ENCODE measurements at regions not wholly inside any gene's neighbourhood (a gene's known extent, or its start where the extent isn't known, plus 50 kb on each side); places are given as distances from the start of the nearest gene placed in this dataset.

DNA sequence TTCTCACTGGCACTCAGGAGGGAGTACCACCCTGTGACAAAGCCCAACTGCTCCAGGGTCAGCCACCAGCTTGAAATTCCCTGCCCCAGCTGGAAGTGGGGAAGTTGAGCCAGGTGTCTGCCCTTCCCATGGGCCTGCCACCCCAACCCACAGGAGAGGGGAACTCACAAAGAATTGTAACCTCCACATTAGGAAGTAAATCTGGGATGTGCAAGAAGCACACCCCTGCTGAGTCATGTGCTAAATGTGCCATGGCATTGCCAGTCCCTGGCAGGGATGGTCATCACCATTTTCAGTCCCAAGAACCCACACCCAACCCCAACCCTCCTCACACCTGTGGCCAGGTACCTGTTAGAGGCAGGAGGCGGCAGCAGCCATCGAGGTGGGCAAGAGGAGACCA is 165.2 kb upstream of the THBS1 start (continued):
- TF ChIP-seq, protein P1, sequence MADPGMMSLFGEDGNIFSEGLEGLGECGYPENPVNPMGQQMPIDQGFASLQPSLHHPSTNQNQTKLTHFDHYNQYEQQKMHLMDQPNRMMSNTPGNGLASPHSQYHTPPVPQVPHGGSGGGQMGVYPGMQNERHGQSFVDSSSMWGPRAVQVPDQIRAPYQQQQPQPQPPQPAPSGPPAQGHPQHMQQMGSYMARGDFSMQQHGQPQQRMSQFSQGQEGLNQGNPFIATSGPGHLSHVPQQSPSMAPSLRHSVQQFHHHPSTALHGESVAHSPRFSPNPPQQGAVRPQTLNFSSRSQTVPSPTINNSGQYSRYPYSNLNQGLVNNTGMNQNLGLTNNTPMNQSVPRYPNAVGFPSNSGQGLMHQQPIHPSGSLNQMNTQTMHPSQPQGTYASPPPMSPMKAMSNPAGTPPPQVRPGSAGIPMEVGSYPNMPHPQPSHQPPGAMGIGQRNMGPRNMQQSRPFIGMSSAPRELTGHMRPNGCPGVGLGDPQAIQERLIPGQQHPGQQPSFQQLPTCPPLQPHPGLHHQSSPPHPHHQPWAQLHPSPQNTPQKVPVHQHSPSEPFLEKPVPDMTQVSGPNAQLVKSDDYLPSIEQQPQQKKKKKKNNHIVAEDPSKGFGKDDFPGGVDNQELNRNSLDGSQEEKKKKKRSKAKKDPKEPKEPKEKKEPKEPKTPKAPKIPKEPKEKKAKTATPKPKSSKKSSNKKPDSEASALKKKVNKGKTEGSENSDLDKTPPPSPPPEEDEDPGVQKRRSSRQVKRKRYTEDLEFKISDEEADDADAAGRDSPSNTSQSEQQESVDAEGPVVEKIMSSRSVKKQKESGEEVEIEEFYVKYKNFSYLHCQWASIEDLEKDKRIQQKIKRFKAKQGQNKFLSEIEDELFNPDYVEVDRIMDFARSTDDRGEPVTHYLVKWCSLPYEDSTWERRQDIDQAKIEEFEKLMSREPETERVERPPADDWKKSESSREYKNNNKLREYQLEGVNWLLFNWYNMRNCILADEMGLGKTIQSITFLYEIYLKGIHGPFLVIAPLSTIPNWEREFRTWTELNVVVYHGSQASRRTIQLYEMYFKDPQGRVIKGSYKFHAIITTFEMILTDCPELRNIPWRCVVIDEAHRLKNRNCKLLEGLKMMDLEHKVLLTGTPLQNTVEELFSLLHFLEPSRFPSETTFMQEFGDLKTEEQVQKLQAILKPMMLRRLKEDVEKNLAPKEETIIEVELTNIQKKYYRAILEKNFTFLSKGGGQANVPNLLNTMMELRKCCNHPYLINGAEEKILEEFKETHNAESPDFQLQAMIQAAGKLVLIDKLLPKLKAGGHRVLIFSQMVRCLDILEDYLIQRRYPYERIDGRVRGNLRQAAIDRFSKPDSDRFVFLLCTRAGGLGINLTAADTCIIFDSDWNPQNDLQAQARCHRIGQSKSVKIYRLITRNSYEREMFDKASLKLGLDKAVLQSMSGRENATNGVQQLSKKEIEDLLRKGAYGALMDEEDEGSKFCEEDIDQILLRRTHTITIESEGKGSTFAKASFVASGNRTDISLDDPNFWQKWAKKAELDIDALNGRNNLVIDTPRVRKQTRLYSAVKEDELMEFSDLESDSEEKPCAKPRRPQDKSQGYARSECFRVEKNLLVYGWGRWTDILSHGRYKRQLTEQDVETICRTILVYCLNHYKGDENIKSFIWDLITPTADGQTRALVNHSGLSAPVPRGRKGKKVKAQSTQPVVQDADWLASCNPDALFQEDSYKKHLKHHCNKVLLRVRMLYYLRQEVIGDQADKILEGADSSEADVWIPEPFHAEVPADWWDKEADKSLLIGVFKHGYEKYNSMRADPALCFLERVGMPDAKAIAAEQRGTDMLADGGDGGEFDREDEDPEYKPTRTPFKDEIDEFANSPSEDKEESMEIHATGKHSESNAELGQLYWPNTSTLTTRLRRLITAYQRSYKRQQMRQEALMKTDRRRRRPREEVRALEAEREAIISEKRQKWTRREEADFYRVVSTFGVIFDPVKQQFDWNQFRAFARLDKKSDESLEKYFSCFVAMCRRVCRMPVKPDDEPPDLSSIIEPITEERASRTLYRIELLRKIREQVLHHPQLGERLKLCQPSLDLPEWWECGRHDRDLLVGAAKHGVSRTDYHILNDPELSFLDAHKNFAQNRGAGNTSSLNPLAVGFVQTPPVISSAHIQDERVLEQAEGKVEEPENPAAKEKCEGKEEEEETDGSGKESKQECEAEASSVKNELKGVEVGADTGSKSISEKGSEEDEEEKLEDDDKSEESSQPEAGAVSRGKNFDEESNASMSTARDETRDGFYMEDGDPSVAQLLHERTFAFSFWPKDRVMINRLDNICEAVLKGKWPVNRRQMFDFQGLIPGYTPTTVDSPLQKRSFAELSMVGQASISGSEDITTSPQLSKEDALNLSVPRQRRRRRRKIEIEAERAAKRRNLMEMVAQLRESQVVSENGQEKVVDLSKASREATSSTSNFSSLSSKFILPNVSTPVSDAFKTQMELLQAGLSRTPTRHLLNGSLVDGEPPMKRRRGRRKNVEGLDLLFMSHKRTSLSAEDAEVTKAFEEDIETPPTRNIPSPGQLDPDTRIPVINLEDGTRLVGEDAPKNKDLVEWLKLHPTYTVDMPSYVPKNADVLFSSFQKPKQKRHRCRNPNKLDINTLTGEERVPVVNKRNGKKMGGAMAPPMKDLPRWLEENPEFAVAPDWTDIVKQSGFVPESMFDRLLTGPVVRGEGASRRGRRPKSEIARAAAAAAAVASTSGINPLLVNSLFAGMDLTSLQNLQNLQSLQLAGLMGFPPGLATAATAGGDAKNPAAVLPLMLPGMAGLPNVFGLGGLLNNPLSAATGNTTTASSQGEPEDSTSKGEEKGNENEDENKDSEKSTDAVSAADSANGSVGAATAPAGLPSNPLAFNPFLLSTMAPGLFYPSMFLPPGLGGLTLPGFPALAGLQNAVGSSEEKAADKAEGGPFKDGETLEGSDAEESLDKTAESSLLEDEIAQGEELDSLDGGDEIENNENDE (IDR thresholded peaks at IDR 0.05; ENCODE audit: insufficient replicate concordance, low read length) = no peak
- TF ChIP-seq EZH2 (IDR thresholded peaks at IDR 0.05; ENCODE audit: low read depth, low read length, severe bottlenecking) (no peak), MAX (IDR thresholded peaks at IDR 0.05) (no peak), CBX8 (IDR thresholded peaks at IDR 0.05; ENCODE audit: borderline replicate concordance, low read depth, low read length) (no peak)
